Rectal smooth muscle tissue (tissue), 1 donor: ENCODE measurements at regions not wholly inside any gene's neighbourhood (a gene's known extent, or its start where the extent isn't known, plus 50 kb on each side); places are given as distances from the start of the nearest gene placed in this dataset.
"Not testable (repeated sequence)": the region's sequence is repeated elsewhere in the genome, so short reads cannot be mapped to it uniquely, and the experiment has no call there.

Experiments
- H3K27ac ChIP-seq: one replicate; pipeline ENCODE4 v1.7.0; 2013; ENCODE audit warnings: low read depth, low read length, inconsistent platforms
- H3K27me3 ChIP-seq: one replicate; pipeline ENCODE4 v1.7.0; 2013; ENCODE audit warnings: low read length; ENCODE audit not compliant: control insufficient read depth, insufficient read depth
- H3K36me3 ChIP-seq: one replicate; pipeline ENCODE4 v1.7.0; 2013; ENCODE audit warnings: low read length; ENCODE audit not compliant: control insufficient read depth, insufficient read depth
- H3K4me1 ChIP-seq: one replicate; pipeline ENCODE4 v1.7.0; 2013; ENCODE audit warnings: low read length; ENCODE audit not compliant: control insufficient read depth, insufficient read depth
- H3K4me3 ChIP-seq: one replicate; pipeline ENCODE4 v1.7.0; 2013; ENCODE audit warnings: low read length
- H3K9ac ChIP-seq: one replicate; pipeline ENCODE4 v1.7.0; 2013; ENCODE audit warnings: low read length

DNA sequence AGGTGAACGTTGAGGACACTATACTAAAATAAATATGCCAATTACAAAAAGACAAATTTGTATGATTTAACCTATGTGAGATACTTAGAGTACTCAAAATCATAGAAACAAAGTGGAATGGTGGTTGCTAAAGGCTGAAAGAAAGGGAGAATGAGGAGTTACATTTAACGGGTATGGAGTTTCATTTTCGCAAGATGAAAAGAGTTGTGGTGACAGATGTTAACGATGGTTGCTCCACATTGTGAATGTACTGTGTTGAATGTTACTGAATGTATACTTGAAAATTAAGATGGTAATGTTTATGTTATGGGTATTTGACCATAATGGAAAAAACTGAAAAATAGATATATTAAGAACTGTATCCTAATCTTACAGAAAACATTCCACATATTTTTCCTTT lies 51.3 kb upstream of the MOCS2 start:
- H3K9ac ChIP-seq: no peak overlapping the region
- H3K27me3 ChIP-seq: no peaks in the 10 kb centered on the region
- H3K36me3 ChIP-seq: no peaks in the 10 kb centered on the region
- no peak overlapping the region for H3K27ac ChIP-seq
- H3K4me3 ChIP-seq: no peak overlapping the region
- no peaks in the 10 kb centered on the region for H3K4me1 ChIP-seq

DNA sequence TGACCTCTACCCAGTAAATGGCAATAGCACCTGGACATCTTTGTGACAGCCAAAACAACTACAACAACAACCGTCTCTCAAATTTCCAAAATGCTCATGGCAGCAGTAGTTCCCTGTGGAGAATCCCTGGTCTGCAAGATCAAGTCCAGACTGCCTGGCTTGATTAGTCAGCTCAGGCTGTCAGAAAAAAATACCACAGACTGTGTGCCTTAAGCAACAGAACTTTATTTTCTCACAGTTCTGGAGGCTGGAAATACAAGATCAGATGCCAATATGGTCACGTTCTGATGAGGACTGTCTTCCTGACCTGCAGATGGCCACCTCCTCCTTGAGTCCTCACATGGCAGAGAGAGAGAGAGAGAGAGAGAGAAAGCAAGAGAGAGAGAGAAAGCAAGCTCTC lies 52.3 kb upstream of the MOCS2 start:
- no peaks in the 10 kb centered on the region for H3K36me3 ChIP-seq
- H3K4me3 ChIP-seq: no peak overlapping the region
- H3K4me1 ChIP-seq: no peaks in the 10 kb centered on the region
- no peak overlapping the region for H3K9ac ChIP-seq
- H3K27me3 ChIP-seq: no peaks in the 10 kb centered on the region
- H3K27ac ChIP-seq: no peak overlapping the region

DNA sequence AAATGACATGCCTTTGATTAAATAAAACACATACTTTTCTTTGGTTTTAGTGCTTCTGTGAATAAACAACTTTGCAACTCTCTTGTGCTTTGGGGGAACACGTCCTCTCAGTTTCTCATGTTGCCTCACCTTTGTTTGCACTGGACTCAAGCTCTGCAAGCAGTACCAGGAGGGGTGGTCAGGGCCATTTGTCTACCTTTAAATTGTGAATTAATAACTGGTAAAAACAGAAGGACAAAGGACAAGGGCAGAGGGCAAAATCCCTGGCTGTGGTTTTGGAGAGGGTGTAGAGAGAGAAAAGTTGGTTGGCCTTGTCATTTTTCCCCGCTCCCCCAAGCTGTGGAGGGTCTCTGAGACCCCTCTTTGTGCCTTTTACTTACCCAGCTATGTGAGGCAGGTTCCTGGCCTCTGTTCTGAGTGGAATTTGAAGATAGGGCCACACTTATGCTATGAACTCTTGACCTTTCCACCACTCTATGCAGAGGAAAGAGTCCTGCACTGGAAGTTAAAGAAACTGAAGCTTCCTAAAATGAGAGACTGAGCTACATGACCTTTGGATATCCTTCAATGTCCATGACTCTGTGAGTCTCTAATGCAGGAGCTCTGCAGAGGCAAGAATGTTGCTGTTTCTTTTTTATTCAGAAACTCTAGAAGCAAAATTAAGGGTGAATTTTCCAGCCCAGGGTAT lies 55.1 kb upstream of the MOCS2 start:
- no peaks in the 10 kb centered on the region for H3K36me3 ChIP-seq
- no peaks in the 10 kb centered on the region for H3K27me3 ChIP-seq
- H3K27ac ChIP-seq: no peak overlapping the region
- H3K9ac ChIP-seq: no peak overlapping the region
- peaks cover 7% of the 10 kb centered on the region for H3K4me1 ChIP-seq
- H3K4me3 ChIP-seq: no peak overlapping the region

DNA sequence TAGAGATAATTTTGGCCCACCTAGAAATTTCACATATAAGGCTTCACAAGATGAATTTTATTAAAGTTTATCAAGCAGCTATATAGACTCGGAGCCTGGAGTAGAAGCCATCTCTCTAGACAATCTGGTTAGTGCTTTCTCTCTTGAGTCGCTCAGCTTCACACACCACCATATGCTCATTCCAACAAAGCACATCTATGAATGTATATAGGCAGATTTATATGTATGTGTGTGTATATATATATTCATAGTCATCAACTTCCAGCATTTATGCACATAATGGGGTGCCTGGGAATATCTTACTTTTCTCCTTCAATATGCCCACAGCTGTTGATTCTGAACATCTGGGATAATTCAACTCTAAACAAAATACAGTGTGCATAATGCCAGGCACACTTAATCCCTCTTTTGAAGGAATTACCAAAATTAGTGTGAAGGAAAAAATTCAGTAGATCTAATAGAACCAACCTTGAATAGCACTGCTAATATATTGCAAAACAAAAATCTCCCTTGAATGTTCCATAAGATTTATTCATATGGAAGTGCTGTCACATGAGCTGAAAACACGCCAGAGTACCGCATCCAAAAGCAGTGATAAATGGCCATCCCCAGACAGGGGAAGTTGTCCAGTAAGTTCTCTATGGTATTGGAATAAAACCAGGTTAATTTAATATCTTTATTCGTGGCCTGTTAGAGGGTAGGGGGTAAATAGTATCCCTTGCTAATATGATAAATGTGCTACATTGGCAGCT lies 56.0 kb upstream of the MOCS2 start:
- no peaks in the 10 kb centered on the region for H3K27me3 ChIP-seq
- no peak overlapping the region for H3K27ac ChIP-seq
- peaks cover 7% of the 10 kb centered on the region for H3K4me1 ChIP-seq
- H3K36me3 ChIP-seq: no peaks in the 10 kb centered on the region
- H3K9ac ChIP-seq: no peak overlapping the region
- no peak overlapping the region for H3K4me3 ChIP-seq

DNA sequence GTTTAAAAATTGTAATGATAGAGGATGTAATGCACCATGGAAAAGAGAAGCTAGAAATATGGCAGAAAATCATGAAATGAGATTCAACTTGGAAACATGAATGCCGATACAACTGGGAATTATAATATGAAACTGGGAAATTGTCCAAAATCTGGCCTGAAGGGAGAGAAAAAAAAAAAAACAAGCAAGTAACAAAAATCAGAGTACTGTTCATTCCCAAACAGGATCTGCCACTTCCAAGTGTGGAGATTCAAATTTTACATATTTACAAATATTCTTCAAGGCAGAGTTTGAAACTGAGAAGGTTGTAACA lies 56.6 kb upstream of the MOCS2 start:
- Histone ChIP-seq H3K4me1 (peaks cover 7% of the 10 kb centered on the region), H3K27ac (no peak overlapping the region), H3K4me3 (no peak overlapping the region), H3K9ac (no peak overlapping the region), H3K36me3 (no peaks in the 10 kb centered on the region), H3K27me3 (no peaks in the 10 kb centered on the region)

DNA sequence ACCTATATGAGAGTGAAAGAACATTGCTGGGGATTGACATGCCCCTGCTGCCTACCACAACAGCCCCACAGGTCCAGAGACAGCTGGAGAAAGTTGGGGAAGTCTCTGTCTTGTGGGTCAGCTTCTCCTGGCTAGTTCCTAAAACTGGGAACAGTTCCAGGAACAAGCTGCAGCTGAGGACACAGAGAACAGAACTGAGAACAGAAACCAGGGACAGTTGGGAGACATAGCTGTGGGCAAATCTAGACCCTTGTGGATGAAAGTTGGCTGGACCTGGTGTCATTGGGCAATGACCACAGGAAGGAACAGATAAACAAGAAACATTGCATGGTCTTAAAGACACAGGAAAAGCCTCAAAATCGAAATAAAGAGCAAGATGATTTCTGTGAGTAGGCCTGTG lies 58.3 kb upstream of the MOCS2 start:
- Histone ChIP-seq H3K27me3 (no peaks in the 10 kb centered on the region), H3K4me1 (peaks cover 7% of the 10 kb centered on the region), H3K4me3 (no peak overlapping the region), H3K9ac (no peak overlapping the region), H3K36me3 (no peaks in the 10 kb centered on the region), H3K27ac (peak overlapping the region; percentile 16)

DNA sequence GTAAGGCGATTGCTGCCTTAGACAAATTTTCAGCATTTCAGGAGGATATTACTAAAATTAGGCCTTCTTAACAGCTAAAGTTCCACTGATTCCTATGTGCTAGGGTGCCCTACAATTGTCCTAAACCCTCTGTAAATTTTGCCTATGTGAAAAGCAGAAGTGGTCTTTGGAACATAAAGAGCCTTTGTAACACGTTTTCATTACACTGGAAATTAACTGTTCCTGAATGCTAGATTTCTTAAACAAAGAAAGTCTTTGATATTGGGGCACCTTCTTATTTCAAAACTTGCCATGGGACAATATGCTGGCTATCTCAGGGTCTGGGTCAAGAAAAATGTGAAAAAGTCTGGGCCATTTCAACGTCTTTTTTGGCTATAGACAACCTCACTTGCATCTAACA lies 60.4 kb upstream of the MOCS2 start:
- Histone ChIP-seq H3K27ac (no peak overlapping the region), H3K4me3 (no peak overlapping the region), H3K36me3 (no peaks in the 10 kb centered on the region), H3K9ac (no peak overlapping the region), H3K4me1 (peaks cover 7% of the 10 kb centered on the region), H3K27me3 (no peaks in the 10 kb centered on the region)

DNA sequence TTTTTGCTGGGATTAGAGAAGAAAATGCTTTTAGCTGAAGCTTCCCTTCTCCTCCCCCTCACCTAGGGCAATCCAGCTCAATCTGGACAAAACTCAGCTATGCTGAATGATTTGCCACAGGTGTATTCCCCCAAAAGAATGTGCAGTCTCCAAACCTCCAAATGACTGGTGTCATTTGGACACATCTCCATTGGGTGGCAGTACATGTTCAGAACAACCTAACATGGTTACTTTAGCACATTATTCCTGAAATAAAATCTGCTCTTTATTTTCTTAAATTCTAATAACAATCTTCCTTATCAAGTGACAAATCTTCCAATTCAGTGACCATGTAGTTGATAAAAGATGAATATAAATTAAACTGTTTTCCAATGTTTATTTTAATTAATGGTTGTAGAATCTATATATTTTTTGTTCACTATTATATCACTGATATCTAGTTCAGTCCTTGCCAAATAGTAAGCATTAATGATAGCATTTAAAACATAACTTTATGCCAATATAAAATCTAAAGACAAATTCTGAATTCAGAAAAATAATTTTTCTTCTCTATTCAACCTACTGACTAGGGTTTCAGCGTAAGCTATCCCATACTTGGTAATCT lies 61.3 kb upstream of the MOCS2 start:
- Histone ChIP-seq H3K4me1 (peaks cover 7% of the 10 kb centered on the region), H3K4me3 (no peak overlapping the region), H3K27me3 (no peaks in the 10 kb centered on the region), H3K36me3 (no peaks in the 10 kb centered on the region), H3K27ac (no peak overlapping the region), H3K9ac (no peak overlapping the region)

DNA sequence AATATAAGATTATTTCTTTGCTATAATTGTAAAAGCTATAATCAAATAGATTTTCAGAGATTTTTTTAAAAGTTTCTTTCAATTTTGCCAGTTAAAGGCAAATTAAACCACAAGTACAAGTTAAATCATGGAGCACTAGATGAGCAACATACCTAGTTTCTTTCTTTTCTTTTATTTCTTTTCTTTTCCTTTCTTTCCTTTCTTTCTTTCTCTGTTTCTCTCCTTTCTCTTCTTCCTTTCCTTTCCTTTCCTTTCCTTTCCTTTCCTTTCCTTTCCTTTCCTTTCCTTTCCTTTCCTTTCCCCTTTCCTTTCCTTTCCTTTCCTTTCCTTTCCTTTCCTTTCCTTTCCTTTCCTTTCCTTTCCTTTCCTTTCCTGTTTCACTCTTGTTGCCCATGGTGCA lies 62.5 kb upstream of the MOCS2 start:
- not testable (repeated sequence) for H3K4me1 ChIP-seq, H3K27me3 ChIP-seq, H3K4me3 ChIP-seq, H3K27ac ChIP-seq, H3K9ac ChIP-seq, H3K36me3 ChIP-seq

DNA sequence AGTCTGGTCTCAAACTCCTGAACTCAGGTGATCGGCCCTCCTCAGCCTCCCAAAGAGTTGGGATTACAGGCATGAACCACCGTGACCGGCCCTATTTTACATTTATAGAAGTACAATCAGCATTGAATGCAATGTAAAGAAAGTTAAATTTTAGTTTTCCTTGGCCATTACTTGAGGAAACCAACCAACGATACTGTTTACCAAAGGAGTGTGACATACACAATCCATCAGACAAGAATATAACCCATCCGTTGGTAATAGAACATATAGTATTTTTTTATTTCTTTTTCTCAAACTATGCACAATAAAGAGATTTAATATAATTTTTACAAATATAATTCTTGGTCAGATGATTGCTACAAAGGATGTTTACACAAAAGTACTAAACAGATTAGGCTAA lies 63.1 kb upstream of the MOCS2 start:
- H3K4me1 ChIP-seq: peaks cover 5% of the 10 kb centered on the region
- H3K4me3 ChIP-seq: no peak overlapping the region
- no peak overlapping the region for H3K27ac ChIP-seq
- no peaks in the 10 kb centered on the region for H3K27me3 ChIP-seq
- no peaks in the 10 kb centered on the region for H3K36me3 ChIP-seq
- H3K9ac ChIP-seq: no peak overlapping the region

DNA sequence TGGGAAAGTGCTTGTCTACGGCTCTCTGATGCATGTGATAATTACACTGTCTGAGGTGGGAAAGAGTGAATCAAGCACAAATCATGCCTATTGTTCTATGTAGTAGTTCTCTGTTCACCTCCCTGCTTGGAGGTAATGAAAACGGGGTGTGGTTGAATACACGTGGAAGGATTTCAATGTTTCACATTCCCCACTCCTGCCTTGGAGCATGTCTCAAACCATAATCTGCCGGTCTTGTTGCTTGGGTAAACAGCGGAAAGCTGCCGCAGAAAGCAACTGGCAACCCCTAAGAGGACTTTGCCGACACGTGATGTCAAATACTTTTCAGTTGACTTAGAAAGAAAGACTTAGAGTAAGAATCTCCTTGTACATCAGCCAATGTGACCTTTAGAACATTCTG lies 63.5 kb upstream of the MOCS2 start:
- Histone ChIP-seq H3K27ac (no peak overlapping the region), H3K27me3 (no peaks in the 10 kb centered on the region), H3K4me3 (no peak overlapping the region), H3K4me1 (peaks cover under 1% of the 10 kb centered on the region), H3K36me3 (no peaks in the 10 kb centered on the region), H3K9ac (no peak overlapping the region)

DNA sequence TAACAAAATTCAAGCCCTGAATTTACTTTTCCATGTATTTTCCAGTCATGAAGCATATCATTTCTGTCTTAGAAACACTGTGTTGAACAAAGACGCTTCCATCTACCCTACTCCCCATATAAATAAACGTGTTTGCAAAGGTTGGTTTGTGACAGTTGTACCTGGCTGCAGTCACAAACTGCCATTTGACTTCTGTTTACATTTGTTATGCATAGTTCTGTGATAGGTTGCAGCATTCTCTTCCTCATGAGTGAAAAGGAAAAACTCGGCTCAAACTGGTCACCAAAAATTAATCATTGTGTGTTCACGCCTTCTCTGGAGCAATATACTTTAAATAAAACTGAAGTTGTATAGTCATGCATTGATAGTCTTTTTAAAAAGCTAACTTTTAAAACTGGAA lies 69.3 kb upstream of the MOCS2 start:
- Histone ChIP-seq H3K9ac (no peak overlapping the region), H3K4me1 (no peaks in the 10 kb centered on the region), H3K27ac (no peak overlapping the region), H3K4me3 (no peak overlapping the region), H3K36me3 (no peaks in the 10 kb centered on the region), H3K27me3 (no peaks in the 10 kb centered on the region)

DNA sequence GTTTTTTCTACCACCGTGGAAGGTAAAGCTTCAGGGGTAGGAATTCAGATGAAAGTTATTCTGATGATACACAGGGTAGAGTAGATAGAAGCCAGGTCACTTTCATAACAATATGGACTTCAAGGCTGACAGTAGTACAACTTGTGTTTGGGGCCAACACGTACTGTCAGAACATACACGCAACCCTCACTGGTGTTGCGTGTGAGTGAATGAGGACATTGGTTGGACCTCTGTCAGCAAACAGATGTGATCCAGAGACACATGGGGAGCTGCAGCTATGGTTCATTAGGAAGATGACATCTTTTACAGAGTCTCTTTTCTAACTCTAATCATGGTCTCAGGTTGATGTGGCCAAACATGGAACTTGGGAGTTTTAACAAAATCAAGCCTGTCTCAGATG lies 70.1 kb upstream of the MOCS2 start:
- no peaks in the 10 kb centered on the region for H3K27me3 ChIP-seq
- H3K4me3 ChIP-seq: no peak overlapping the region
- no peaks in the 10 kb centered on the region for H3K36me3 ChIP-seq
- no peak overlapping the region for H3K9ac ChIP-seq
- no peaks in the 10 kb centered on the region for H3K4me1 ChIP-seq
- no peak overlapping the region for H3K27ac ChIP-seq
